ENCODE measurements at regions not wholly inside any gene's neighbourhood (a gene's known extent, or its start where the extent isn't known, plus 50 kb on each side); places are given as distances from the start of the nearest gene placed in this dataset.
A peak's percentile ranks its signal among the peaks of the same experiment; 100 is the strongest.

GRCh38 chr9:32716425-32716824 lies 66.9 kb upstream of the TMEM215 start:
- DNase-seq (ENCODE audit: low spot score) (no peak), ATAC-seq (ENCODE audit: low read depth) (no peak)
- H3K9me3 ChIP-seq (ENCODE audit: severe bottlenecking): no peaks in the 10 kb centered on the region
- H3K27ac ChIP-seq (ENCODE audit: poor library complexity, severe bottlenecking): no peak overlapping the region
- H3K36me3 ChIP-seq (ENCODE audit: low read depth): no peaks in the 10 kb centered on the region
- H3K27me3 ChIP-seq (ENCODE audit: insufficient read depth, poor library complexity, severe bottlenecking): no peaks in the 10 kb centered on the region
- no peaks in the 10 kb centered on the region for H3K4me1 ChIP-seq (ENCODE audit: insufficient read depth, poor library complexity, severe bottlenecking)
- TF ChIP-seq CTCF (IDR thresholded peaks at IDR 0.05; ENCODE audit: poor library complexity, severe bottlenecking): no peak
- H3K4me3 ChIP-seq (ENCODE audit: severe bottlenecking): no peak overlapping the region

- no peaks in the 10 kb centered on the region for H3K9me3 ChIP-seq (ENCODE audit: severe bottlenecking)
- no peak for DNase-seq (ENCODE audit: low spot score)
- H3K27me3 ChIP-seq (ENCODE audit: insufficient read depth, poor library complexity, severe bottlenecking): no peaks in the 10 kb centered on the region
- no peak overlapping the region for H3K27ac ChIP-seq (ENCODE audit: poor library complexity, severe bottlenecking)
- ATAC-seq (ENCODE audit: low read depth): no peak
- no peaks in the 10 kb centered on the region for H3K4me1 ChIP-seq (ENCODE audit: insufficient read depth, poor library complexity, severe bottlenecking)
- H3K36me3 ChIP-seq (ENCODE audit: low read depth): no peaks in the 10 kb centered on the region
- H3K4me3 ChIP-seq (ENCODE audit: severe bottlenecking): no peak overlapping the region
- TF ChIP-seq CTCF (IDR thresholded peaks at IDR 0.05; ENCODE audit: poor library complexity, severe bottlenecking): no peak
These were observed 66.3 kb upstream of the TMEM215 start for GRCh38 chr9:32716955-32717543.

DNA sequence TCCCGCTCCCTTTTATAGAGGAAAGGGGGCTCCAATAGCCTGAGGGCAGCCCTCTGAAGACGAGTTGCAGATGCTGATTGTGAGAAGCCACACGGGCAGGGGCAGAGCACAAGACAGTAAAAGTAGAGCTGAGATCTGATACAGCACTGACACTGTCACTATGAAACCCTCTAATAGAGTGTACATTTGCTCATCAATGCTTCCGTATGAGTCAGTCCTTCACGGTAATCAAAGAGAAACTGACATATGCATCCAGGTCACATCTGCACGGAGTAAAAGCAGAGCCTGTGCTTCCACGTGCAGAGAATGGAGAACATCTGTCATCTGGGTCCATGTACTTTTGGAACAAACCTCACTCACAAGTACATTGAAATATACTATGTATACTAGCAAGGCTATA lies 60.6 kb upstream of the TMEM215 start:
- Histone ChIP-seq H3K9me3 (ENCODE audit: severe bottlenecking) (no peaks in the 10 kb centered on the region), H3K27ac (ENCODE audit: poor library complexity, severe bottlenecking) (no peak overlapping the region), H3K4me3 (ENCODE audit: severe bottlenecking) (no peak overlapping the region), H3K4me1 (ENCODE audit: insufficient read depth, poor library complexity, severe bottlenecking) (no peaks in the 10 kb centered on the region), H3K27me3 (ENCODE audit: insufficient read depth, poor library complexity, severe bottlenecking) (no peaks in the 10 kb centered on the region), H3K36me3 (ENCODE audit: low read depth) (no peaks in the 10 kb centered on the region)
- no peak for TF ChIP-seq CTCF (IDR thresholded peaks at IDR 0.05; ENCODE audit: poor library complexity, severe bottlenecking)
- ATAC-seq (ENCODE audit: low read depth) (no peak), DNase-seq (ENCODE audit: low spot score) (no peak)

DNA sequence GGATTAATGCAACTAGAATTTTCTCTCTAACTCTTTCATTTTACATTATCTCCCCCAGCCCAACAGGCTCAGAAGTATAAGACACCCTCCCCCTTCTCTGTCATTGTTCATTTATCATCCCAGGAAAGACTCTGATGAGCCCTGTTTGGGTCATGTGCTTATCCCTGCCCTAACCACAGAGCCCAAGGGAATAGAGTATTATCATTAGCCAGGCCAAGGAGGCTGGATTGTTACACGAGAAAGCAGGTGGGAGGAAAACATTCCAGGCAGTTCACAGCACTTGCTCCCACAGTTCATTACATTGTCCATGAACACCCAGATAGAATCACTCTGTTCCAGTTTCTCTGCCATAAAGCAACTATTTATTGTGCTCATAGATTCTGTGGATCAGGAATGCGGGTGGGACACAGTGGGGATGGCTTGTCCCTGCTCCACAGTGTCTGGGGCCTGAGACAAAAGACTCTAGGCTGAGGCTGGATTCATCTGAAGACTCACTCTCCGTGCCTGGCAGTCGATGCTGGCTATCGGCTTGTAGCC lies 59.5 kb upstream of the TMEM215 start:
- Histone ChIP-seq H3K4me1 (ENCODE audit: insufficient read depth, poor library complexity, severe bottlenecking) (no peaks in the 10 kb centered on the region), H3K27me3 (ENCODE audit: insufficient read depth, poor library complexity, severe bottlenecking) (no peaks in the 10 kb centered on the region), H3K4me3 (ENCODE audit: severe bottlenecking) (no peak overlapping the region), H3K27ac (ENCODE audit: poor library complexity, severe bottlenecking) (no peak overlapping the region), H3K9me3 (ENCODE audit: severe bottlenecking) (no peaks in the 10 kb centered on the region), H3K36me3 (ENCODE audit: low read depth) (no peaks in the 10 kb centered on the region)
- TF ChIP-seq CTCF (IDR thresholded peaks at IDR 0.05; ENCODE audit: poor library complexity, severe bottlenecking): no peak
- DNase-seq (ENCODE audit: low spot score) (no peak), ATAC-seq (ENCODE audit: low read depth) (no peak)

DNA sequence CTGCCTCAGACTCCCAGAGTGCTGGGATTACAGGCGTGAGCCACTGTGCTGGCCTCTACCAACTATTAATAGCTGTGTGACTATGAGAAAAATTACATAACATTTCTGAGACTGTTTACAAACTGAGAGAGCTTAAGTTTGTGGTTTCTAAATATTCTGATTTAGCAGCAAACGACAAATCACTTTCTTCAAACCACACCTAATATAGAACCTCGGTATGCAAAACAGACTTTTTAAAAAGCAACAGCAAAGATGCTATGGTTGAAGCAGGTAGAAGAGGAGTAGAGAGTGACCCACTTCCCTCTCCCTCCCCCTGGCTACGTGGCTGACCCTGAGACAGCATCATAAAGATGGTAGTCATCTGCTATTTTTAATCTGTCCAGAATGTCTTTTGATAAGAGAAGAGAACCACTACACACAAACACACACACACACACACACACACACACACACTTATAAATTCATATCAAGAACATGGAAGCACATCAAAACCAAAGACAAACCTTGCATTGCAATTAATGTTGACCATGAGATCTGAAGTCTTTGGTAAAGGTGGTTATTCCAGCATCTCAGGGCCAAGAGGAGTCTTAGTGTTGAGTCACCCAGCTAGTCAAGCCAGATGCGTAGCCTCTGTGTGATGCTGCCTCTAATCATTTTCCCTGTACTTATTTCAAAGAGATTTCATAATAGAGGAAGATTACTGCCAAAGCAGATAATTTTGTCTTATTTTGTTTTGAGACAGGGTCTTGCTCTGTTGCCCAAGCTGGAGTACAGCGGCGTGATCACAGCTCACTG lies 58.1 kb upstream of the TMEM215 start:
- Histone ChIP-seq H3K9me3 (ENCODE audit: severe bottlenecking) (no peaks in the 10 kb centered on the region), H3K27ac (ENCODE audit: poor library complexity, severe bottlenecking) (no peak overlapping the region), H3K4me3 (ENCODE audit: severe bottlenecking) (no peak overlapping the region), H3K27me3 (ENCODE audit: insufficient read depth, poor library complexity, severe bottlenecking) (no peaks in the 10 kb centered on the region), H3K4me1 (ENCODE audit: insufficient read depth, poor library complexity, severe bottlenecking) (no peaks in the 10 kb centered on the region), H3K36me3 (ENCODE audit: low read depth) (no peaks in the 10 kb centered on the region)
- DNase-seq (ENCODE audit: low spot score) (no peak), ATAC-seq (ENCODE audit: low read depth) (peak; percentile 67; the same call in 2 of the 3 replicates)
- TF ChIP-seq CTCF (IDR thresholded peaks at IDR 0.05; ENCODE audit: poor library complexity, severe bottlenecking): no peak

Measured in RWPE2 (cell line).